Stomach (tissue), 8 donors: ENCODE measurements at regions not wholly inside any gene's neighbourhood (a gene's known extent, or its start where the extent isn't known, plus 50 kb on each side); places are given as distances from the start of the nearest gene placed in this dataset.

Experiments used
- DNase-seq, 2 donors: peaks; one replicate each; pipeline versions ENCODE4 v3.0.0 to v3.0.0-alpha.2; 2013 to 2019
- H3K27ac ChIP-seq, 5 donors: fragments of 200-600 bp in 4 of 5; sonication (generic) in 4 of 5; one replicate each; pipeline ENCODE4 v1.5.1; 2013 to 2019; ENCODE audit warnings: mild to moderate bottlenecking in 1 of 5, moderate library complexity in 1 of 5
- H3K27me3 ChIP-seq, 3 donors: fragments of 200-600 bp; sonication (generic); one replicate each; pipeline ENCODE4 v1.5.1; 2017 to 2019; ENCODE audit warnings: mixed run types in 1 of 3
- H3K36me3 ChIP-seq, 4 donors: fragments of 200-600 bp; sonication (generic); 1 replicate in 3 of 4; 2 replicates in 1 of 4; pipeline ENCODE4 v1.5.1; 2016 to 2019
- H3K4me1 ChIP-seq, 4 donors: fragments of 200-600 bp; sonication (generic); one replicate each; pipeline ENCODE4 v1.5.1; 2016 to 2019
- H3K4me3 ChIP-seq, 4 donors: fragments of 200-600 bp; sonication (generic) in 3 of 4; one replicate each; pipeline ENCODE4 v1.5.1; 2016 to 2019; ENCODE audit warnings: mild to moderate bottlenecking in 1 of 4
- H3K9me3 ChIP-seq, 4 donors: fragments of 200-600 bp; sonication (generic); one replicate each; pipeline ENCODE4 v1.5.1; 2016 to 2019
- CTCF ChIP-seq, 7 experiments: fragments of 450-650 bp in 4 of 7; fragments of 200-600 bp in 3 of 7; sonication (generic) in 3 of 7; IDR thresholded peaks; one replicate each; pipeline ENCODE4 v1.5.1; 2016 to 2019; ENCODE audit warnings: antibody characterized with exemption in 7 of 7, control low read depth in 2 of 7, mild to moderate bottlenecking in 1 of 7
- EP300 ChIP-seq: sonication (generic); formaldehyde crosslinking; IDR thresholded peaks from one replicate; pipeline ENCODE4 v1.6.1; 2017; ENCODE audit warnings: antibody characterized with exemption
- POLR2A ChIP-seq, 4 donors: fragments of 450-650 bp; IDR thresholded peaks; one replicate each; pipeline ENCODE4 v1.6.1; 2016; ENCODE audit warnings: antibody characterized with exemption in 4 of 4, control low read depth in 2 of 4, mild to moderate bottlenecking in 1 of 4, moderate library complexity in 1 of 4
- POLR2AphosphoS5 ChIP-seq, 3 donors: sonication (generic); formaldehyde crosslinking; IDR thresholded peaks; one replicate each; pipeline ENCODE4 v1.6.1; 2016; ENCODE audit warnings: antibody characterized with exemption in 3 of 3
- WGBS, 5 donors: extraction: QIAGEN DNeasy Blood & Tissue Kit in 3 of 5; methylation state at CpG; one replicate each; pipeline versions ENCODE4 v1.1.5 to v1.1.7; 2013 to 2018; 5-methylcytosine and 5-hydroxymethylcytosine counted together
- intact Hi-C: fragments of 100-400 bp; cut with DNase I; formaldehyde crosslinking; loops from one replicate; pipeline ENCODE4 v1.15.1; 2023; ENCODE audit warnings: low total_unique reads
- donor health status: healthy with polysubstance abuse.
- donor health status: Bipolar disorder and iron deficiency.
- donor health status: healthy.

GRCh38 chr20:56802805-56803204 is 173.7 kb downstream of the TFAP2C start:
- Histone ChIP-seq H3K27me3 (peaks cover 0 to 69% (median 11%) of the 10 kb centered on the region in 3 donors), H3K36me3 (no peaks in the 10 kb centered on the region), H3K4me3 (no peak overlapping the region), H3K9me3 (peaks cover 0 to 13% (median 10%) of the 10 kb centered on the region in 4 donors), H3K4me1 (no peaks in the 10 kb centered on the region), H3K27ac (no peak overlapping the region)
- intact Hi-C loops: no loop called here
- DNase-seq: no peak
- WGBS, 5 donors: 71 to 85% (median 75%) methylated on average over 20 of the region's 20 CpGs
- TF ChIP-seq POLR2AphosphoS5 (IDR thresholded peaks at IDR 0.05): no peak
- TF ChIP-seq CTCF (IDR thresholded peaks at IDR 0.05): no peak
- TF ChIP-seq POLR2A (IDR thresholded peaks at IDR 0.05): no peak
- TF ChIP-seq EP300: no peak

- no peak overlapping the region for H3K4me3 ChIP-seq
- WGBS, 5 donors: 62 to 77% (median 72%) methylated on average over 4 of the region's 4 CpGs
- no peak for DNase-seq
- no peaks in the 10 kb centered on the region for H3K36me3 ChIP-seq
- peaks cover 4 to 85% (median 21%) of the 10 kb centered on the region in 3 donors for H3K27me3 ChIP-seq
- intact Hi-C loops: no loop called here
- no peak overlapping the region for H3K27ac ChIP-seq
- TF ChIP-seq POLR2A (IDR thresholded peaks at IDR 0.05) (no peak), EP300 (no peak), CTCF (IDR thresholded peaks at IDR 0.05) (no peak), POLR2AphosphoS5 (IDR thresholded peaks at IDR 0.05) (no peak)
- H3K4me1 ChIP-seq: no peaks in the 10 kb centered on the region
- peaks cover 0 to 7% (median 3%) of the 10 kb centered on the region in 4 donors for H3K9me3 ChIP-seq
These were observed 176.2 kb downstream of the TFAP2C start for GRCh38 chr20:56805313-56805712.

GRCh38 chr20:56805966-56806365 is 176.9 kb downstream of the TFAP2C start:
- peaks cover 0 to 12% (median 6%) of the 10 kb centered on the region in 4 donors for H3K9me3 ChIP-seq
- peaks cover 4 to 83% (median 21%) of the 10 kb centered on the region in 3 donors for H3K27me3 ChIP-seq
- no peaks in the 10 kb centered on the region for H3K4me1 ChIP-seq
- H3K36me3 ChIP-seq: no peaks in the 10 kb centered on the region
- H3K27ac ChIP-seq: no peak overlapping the region
- DNase-seq: no peak
- H3K4me3 ChIP-seq: no peak overlapping the region
- intact Hi-C loops: no loop called here
- TF ChIP-seq POLR2A (IDR thresholded peaks at IDR 0.05) (no peak), POLR2AphosphoS5 (IDR thresholded peaks at IDR 0.05) (no peak), EP300 (no peak), CTCF (IDR thresholded peaks at IDR 0.05) (no peak)
- WGBS, 5 donors: 74 to 89% (median 81%) methylated on average over 8 to 9 of the region's 9 CpGs

GRCh38 chr20:56806952-56807517 is 177.9 kb downstream of the TFAP2C start:
- Histone ChIP-seq H3K4me1 (no peaks in the 10 kb centered on the region), H3K27ac (no peak overlapping the region), H3K27me3 (peaks cover 4 to 73% (median 21%) of the 10 kb centered on the region in 3 donors), H3K36me3 (no peaks in the 10 kb centered on the region), H3K4me3 (no peak overlapping the region), H3K9me3 (peaks cover 0 to 13% (median 6%) of the 10 kb centered on the region in 4 donors)
- no peak for DNase-seq
- no peak for TF ChIP-seq POLR2A (IDR thresholded peaks at IDR 0.05)
- no peak for TF ChIP-seq POLR2AphosphoS5 (IDR thresholded peaks at IDR 0.05)
- no peak for TF ChIP-seq CTCF (IDR thresholded peaks at IDR 0.05)
- no peak for TF ChIP-seq EP300
- intact Hi-C loops: no loop called here
- 47 to 65% (median 54%) methylated on average over 18 of the region's 18 CpGs for WGBS, 5 donors
